GM23338 (cell line): ENCODE measurements at regions not wholly inside any gene's neighbourhood (a gene's known extent, or its start where the extent isn't known, plus 50 kb on each side); places are given as distances from the start of the nearest gene placed in this dataset.

Experiments
- ATAC-seq: fragments of 200-7000 bp; cut with Tn5 transposase; 3 replicates; pipeline ENCODE4 v1.9.1; 2020
- DNase-seq: peaks from one replicate; pipeline ENCODE4 v3.0.0-alpha.2; 2015; ENCODE audit warnings: low spot score
- H2AFZ ChIP-seq: fragments of 200-600 bp; sonication (generic); 2 replicates; pipeline ENCODE4 v1.8.0; 2016; ENCODE audit warnings: antibody characterized with exemption, mild to moderate bottlenecking, moderate library complexity
- H3F3A ChIP-seq: fragments of 200-600 bp; sonication (generic); replicated peaks from 2 replicates; pipeline ENCODE4 v1.8.0; 2017; ENCODE audit warnings: antibody characterized with exemption, mixed run types, low read depth
- H3K27ac ChIP-seq: fragments of 200-600 bp; sonication (generic); 2 replicates; pipeline ENCODE4 v1.6.1; 2016; ENCODE audit warnings: low read depth
- H3K27me3 ChIP-seq: fragments of 200-600 bp; sonication (generic); 2 replicates; pipeline ENCODE4 v1.8.0; 2016; ENCODE audit warnings: mild to moderate bottlenecking, mixed run types, moderate library complexity; ENCODE audit not compliant: insufficient read depth
- H3K36me3 ChIP-seq: fragments of 200-600 bp; sonication (generic); 2 replicates; pipeline ENCODE4 v1.8.0; 2016; ENCODE audit warnings: mild to moderate bottlenecking; ENCODE audit not compliant: insufficient read depth
- H3K4me1 ChIP-seq: fragments of 200-600 bp; sonication (generic); 2 replicates; pipeline ENCODE4 v1.8.0; 2016; ENCODE audit warnings: mild to moderate bottlenecking, moderate library complexity; ENCODE audit not compliant: insufficient read depth
- H3K4me2 ChIP-seq: fragments of 200-600 bp; sonication (generic); 2 replicates; pipeline ENCODE4 v1.7.1; 2017; ENCODE audit warnings: mixed run types
- H3K4me3 ChIP-seq: fragments of 200-600 bp; sonication (generic); 2 replicates; pipeline ENCODE4 v1.6.1; 2016; ENCODE audit warnings: mixed run types
- H3K79me2 ChIP-seq: fragments of 200-600 bp; sonication (generic); replicated peaks from 2 replicates; pipeline ENCODE4 v1.8.0; 2017; ENCODE audit warnings: mild to moderate bottlenecking; ENCODE audit not compliant: insufficient read depth
- H3K9me2 ChIP-seq: fragments of 200-600 bp; sonication (generic); 2 replicates; pipeline ENCODE4 v1.8.0; 2017; ENCODE audit not compliant: insufficient read depth
- H4K20me1 ChIP-seq: fragments of 200-600 bp; sonication (generic); replicated peaks from 2 replicates; pipeline ENCODE4 v1.8.0; 2017; ENCODE audit warnings: mild to moderate bottlenecking; ENCODE audit not compliant: insufficient read depth
- H3K27ac Mint-ChIP-seq: 2 replicates; pipeline ENCODE4 v1.8.0; 2020; ENCODE audit warnings: inconsistent platforms, mild to moderate bottlenecking, moderate library complexity, mixed read lengths
- H3K27me3 Mint-ChIP-seq: 3 replicates; pipeline ENCODE4 v1.8.0; 2022; ENCODE audit warnings: low read depth, mild to moderate bottlenecking, moderate library complexity, mixed read lengths, inconsistent platforms; ENCODE audit not compliant: insufficient read depth, poor library complexity
- H3K36me3 Mint-ChIP-seq: 3 replicates; pipeline ENCODE4 v1.8.0; 2021; ENCODE audit warnings: low read depth, mild to moderate bottlenecking, inconsistent platforms, moderate library complexity, mixed read lengths
- H3K4me1 Mint-ChIP-seq: 3 replicates; pipeline ENCODE4 v1.8.0; 2020; ENCODE audit warnings: mild to moderate bottlenecking, inconsistent platforms, mixed read lengths
- H3K4me3 Mint-ChIP-seq: 3 replicates; pipeline ENCODE4 v1.8.0; 2021; ENCODE audit warnings: moderate library complexity, mild to moderate bottlenecking, inconsistent platforms, mixed read lengths
- H3K9me3 Mint-ChIP-seq: 3 replicates; pipeline ENCODE4 v1.8.0; 2020; ENCODE audit warnings: moderate library complexity, mild to moderate bottlenecking, inconsistent platforms, mixed read lengths
- CREB1 ChIP-seq: fragments of 250-450 bp; sonication (Bioruptor Pico); IDR thresholded peaks from 2 replicates; pipeline ENCODE4 v1.5.0; 2020; ENCODE audit warnings: low read depth, mild to moderate bottlenecking, moderate library complexity
- CTCF ChIP-seq, 2 experiments: fragments of 200-600 bp in 1 of 2; sonication (generic) in 1 of 2; conservative IDR thresholded peaks; 2 replicates each; pipeline versions ENCODE4 v1.5.1 to v1.6.1; 2016 to 2017; ENCODE audit warnings: antibody characterized with exemption in 2 of 2, low read depth in 2 of 2, mild to moderate bottlenecking in 2 of 2, moderate library complexity in 1 of 2
- ETS1 ChIP-seq: IDR thresholded peaks from 2 replicates; pipeline ENCODE4 v1.6.1; 2016; ENCODE audit warnings: antibody characterized with exemption
- EZH2 ChIP-seq: fragments of 200-600 bp; sonication (generic); IDR thresholded peaks from one replicate; pipeline ENCODE4 v1.8.0; 2017; ENCODE audit warnings: antibody characterized with exemption, mild to moderate bottlenecking, low read depth; ENCODE audit not compliant: unreplicated experiment
- EZH2phosphoT487 ChIP-seq: fragments of 200-600 bp; sonication (generic); IDR thresholded peaks from one replicate; pipeline ENCODE4 v1.8.1; 2018; ENCODE audit warnings: antibody characterized with exemption; ENCODE audit not compliant: unreplicated experiment
- JUNB ChIP-seq: IDR thresholded peaks from one replicate; pipeline ENCODE4 v1.6.1; 2016; ENCODE audit warnings: antibody characterized with exemption; ENCODE audit not compliant: unreplicated experiment
- NANOG ChIP-seq: IDR thresholded peaks from 2 replicates; pipeline ENCODE4 v1.6.1; 2016; ENCODE audit warnings: antibody characterized with exemption, borderline replicate concordance
- POLR2AphosphoS5 ChIP-seq: IDR thresholded peaks from 2 replicates; pipeline ENCODE4 v1.6.1; 2016; ENCODE audit warnings: antibody characterized with exemption, low read depth
- REST ChIP-seq: IDR thresholded peaks from one replicate; pipeline ENCODE4 v1.6.1; 2018; ENCODE audit warnings: antibody characterized with exemption; ENCODE audit not compliant: unreplicated experiment
- STAT1 ChIP-seq: IDR thresholded peaks from one replicate; pipeline ENCODE4 v1.6.1; 2016; ENCODE audit warnings: antibody characterized with exemption; ENCODE audit not compliant: unreplicated experiment
- ZNF114 ChIP-seq: fragments of 250-450 bp; sonication (Bioruptor Pico); IDR thresholded peaks from 2 replicates; pipeline ENCODE4 v1.5.0; 2020; ENCODE audit warnings: mild to moderate bottlenecking, moderate library complexity
- ZNF331 ChIP-seq: fragments of 250-450 bp; sonication (Bioruptor Pico); IDR thresholded peaks from 2 replicates; pipeline ENCODE4 v1.5.0; 2020; ENCODE audit warnings: low read depth, mild to moderate bottlenecking, moderate library complexity
- ZNF462 ChIP-seq: fragments of 250-450 bp; sonication (Bioruptor Pico); IDR thresholded peaks from 2 replicates; pipeline ENCODE4 v1.5.0; 2020; ENCODE audit warnings: mild to moderate bottlenecking, moderate library complexity

- Histone ChIP-seq H3K79me2 (no peaks in the 10 kb centered on the region), H3K27me3 (no peaks in the 10 kb centered on the region), H3K36me3 (no peaks in the 10 kb centered on the region), H4K20me1 (no peaks in the 10 kb centered on the region), H3K4me1 (no peaks in the 10 kb centered on the region), H3K4me3 (no peak overlapping the region), H3K4me2 (no peak overlapping the region), H3F3A (no peaks in the 10 kb centered on the region), H3K9me2 (peaks cover 11% of the 10 kb centered on the region), H2AFZ (no peak overlapping the region), H3K27ac (no peak overlapping the region)
- no peak for DNase-seq
- Mint-ChIP-seq H3K27ac (no peak overlapping the region), H3K4me1 (peaks cover 10% of the 10 kb centered on the region), H3K4me3 (no peak overlapping the region), H3K27me3 (peaks cover 2% of the 10 kb centered on the region), H3K36me3 (peaks cover 5% of the 10 kb centered on the region; the same call in 1 of the 3 replicates), H3K9me3 (peaks cover 6% of the 10 kb centered on the region; the same call in 2 of the 3 replicates)
- TF ChIP-seq EZH2phosphoT487 (no peak), CTCF (conservative IDR thresholded peaks at IDR 0.05; ENCODE audit: low read depth in 2 of 2) (no peak), ZNF462 (CRISPR knock-in tag) (no peak), REST (no peak), ZNF331 (CRISPR knock-in tag) (no peak), EZH2 (no peak), CREB1 (CRISPR knock-in tag) (no peak), POLR2AphosphoS5 (no peak), ZNF114 (CRISPR knock-in tag) (no peak), JUNB (no peak), ETS1 (no peak), STAT1 (no peak), NANOG (no peak)
- ATAC-seq, result no peak
These were observed 114.6 kb upstream of the SESN3 start for GRCh38 chr11:95345651-95346050.
